SKM-1 (cell line): ENCODE measurements at regions not wholly inside any gene's neighbourhood (a gene's known extent, or its start where the extent isn't known, plus 50 kb on each side); places are given as distances from the start of the nearest gene placed in this dataset.
"Not testable (repeated sequence)": the region's sequence is repeated elsewhere in the genome, so short reads cannot be mapped to it uniquely, and the experiment has no call there.

ENCODE experiments used
- DNase-seq: peaks from one replicate; lab custom pipeline; 2025; ENCODE audit not compliant: unreplicated experiment; lab: John Stamatoyannopoulos, UW

DNA sequence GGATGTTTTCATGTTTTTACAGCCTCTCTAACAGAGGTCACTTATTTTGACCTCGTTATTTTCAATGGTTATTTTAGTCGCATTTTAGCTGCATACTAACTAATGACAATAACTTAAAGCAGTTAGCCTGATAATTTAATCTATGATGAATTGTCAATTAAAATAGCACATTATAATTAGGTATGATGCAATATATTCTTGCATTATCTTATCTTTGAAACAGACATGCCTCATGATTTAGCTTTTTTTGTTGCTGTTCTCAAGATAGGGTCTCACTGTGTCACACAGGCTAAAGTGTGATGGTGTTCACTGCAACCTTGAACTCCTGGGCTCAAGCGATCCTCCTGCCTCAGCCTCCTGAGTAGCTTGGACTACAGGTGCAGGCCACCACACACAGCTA is 126.4 kb downstream of the KBTBD2 start:
- DNase-seq, result no peak

DNA sequence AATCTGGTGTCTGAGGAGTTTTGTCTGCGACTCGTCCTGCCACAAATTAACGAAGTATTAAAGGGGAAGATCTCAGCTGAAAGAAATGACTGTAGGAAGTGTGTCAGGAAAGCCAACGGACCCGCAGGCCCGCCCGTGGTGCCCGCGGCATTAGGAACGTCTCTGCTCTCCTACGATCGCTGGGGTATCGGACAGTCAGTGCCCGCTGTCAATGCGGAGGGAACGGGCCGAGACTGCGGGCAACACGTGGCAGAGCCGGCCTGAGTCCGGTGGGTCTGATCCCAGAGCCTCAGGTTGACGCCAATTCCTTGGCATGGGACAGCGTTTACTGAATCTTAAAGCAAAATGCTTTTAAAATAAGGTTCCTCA is 128.7 kb downstream of the KBTBD2 start:
- no peak for DNase-seq

DNA sequence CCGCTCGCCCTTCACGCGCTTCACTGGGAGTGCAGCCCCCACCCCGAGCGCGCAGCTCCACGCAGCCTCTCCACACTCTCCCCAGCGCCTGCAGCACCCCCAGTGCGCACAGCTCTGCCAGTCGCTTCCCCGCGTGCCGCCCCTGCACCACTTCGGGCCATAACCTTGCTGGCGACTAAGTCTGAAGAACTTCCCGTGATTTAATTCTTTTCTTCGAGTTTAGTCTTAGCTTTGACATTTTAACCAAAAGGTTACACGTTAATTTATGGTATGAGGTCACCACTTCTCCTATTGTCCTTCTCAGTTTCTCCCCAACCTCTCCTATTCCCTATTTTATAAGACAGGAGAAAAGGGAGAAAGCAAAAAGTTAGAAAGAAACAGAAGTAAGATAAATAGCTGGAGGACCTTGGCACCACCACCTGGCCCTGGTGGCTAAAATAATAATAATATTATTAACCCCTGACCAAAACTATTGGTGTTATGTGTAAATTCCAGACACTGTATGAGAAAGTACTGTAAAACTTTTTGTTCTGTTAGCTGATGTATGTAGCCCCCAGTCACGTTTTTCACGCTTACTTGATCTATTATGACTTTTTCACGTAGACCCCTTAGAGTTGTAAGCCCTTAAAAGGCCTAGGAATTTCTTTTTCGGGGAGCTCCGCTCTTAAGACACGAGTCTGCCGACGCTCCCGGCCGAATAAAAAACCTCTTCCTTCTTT is 129.2 kb downstream of the KBTBD2 start:
- not testable (repeated sequence) for DNase-seq

DNA sequence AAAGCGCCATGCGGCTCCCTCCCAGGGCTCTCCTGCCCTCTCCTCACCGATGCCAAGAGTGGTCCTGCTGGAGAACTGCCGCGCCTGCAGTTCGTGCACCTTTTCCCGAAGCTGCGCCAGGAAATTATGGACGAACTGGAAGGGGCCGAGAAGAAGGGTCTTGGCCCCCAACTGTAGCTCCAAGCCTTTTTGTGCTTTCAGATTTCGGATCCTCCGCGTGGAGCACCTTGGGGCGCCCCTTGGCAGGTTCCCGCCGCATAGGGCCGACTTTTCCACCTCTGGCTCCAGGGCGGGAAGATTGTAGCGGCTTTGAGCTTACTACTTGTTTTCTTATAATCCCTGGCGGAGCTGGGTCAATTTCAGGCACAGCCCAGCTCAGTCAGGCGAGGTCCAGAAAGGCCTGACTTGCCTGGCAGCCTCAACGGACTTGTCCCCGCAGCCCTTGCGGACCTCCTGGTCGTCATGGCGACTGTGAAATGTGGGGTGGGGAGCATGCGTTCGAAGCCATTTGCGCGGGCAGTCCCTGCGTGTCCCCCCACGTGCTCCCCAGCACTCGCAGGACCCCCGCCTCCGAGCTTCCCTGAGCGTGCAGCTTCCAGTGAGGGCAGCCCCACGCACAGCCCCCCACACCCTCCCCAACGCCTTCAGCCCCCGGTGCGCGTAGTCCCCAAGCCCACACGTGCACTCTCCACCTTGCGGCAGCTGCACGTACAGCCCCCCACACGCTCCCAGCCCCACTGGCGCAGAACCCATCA is 129.9 kb downstream of the KBTBD2 start:
- DNase-seq, result no peak

DNA sequence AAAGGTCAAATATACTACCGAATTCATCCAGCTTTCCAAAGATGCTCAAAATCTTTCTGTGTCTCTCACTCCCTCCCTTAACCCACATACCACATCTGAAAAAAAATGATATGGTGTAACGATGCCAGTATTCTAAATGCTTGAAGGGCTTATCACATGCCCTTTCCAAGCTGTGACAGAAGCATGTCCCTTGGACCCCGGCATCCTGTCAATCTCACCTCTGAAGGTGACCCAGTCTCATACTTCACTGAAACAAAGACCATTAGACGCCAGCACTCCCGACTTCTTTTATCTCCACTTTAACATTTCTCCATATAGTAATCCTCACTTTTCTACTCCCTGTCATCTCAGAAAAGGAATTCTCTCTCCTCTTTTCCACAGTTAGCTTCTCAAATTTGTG is 130.8 kb downstream of the KBTBD2 start:
- DNase-seq, result not testable (repeated sequence)

DNA sequence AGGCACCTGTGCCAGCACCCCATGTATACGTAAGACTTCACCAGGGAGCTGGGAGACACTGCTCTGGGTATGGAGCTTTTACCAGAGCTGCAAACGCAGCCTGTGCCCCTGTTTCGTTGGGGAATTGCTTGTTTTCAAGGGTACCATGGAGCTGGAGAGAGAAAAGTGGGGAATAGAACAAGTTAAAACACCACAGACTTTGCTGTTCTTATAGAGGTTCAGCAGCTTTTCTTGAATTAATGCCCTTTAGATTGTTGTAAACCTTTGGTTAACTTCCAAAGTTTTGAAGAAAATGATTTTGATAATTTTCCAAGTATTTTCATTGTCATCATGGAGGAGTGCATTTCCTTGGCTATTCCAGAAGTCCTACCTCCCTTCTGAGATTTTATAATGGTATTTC is 131.7 kb downstream of the KBTBD2 start:
- not testable (repeated sequence) for DNase-seq

DNA sequence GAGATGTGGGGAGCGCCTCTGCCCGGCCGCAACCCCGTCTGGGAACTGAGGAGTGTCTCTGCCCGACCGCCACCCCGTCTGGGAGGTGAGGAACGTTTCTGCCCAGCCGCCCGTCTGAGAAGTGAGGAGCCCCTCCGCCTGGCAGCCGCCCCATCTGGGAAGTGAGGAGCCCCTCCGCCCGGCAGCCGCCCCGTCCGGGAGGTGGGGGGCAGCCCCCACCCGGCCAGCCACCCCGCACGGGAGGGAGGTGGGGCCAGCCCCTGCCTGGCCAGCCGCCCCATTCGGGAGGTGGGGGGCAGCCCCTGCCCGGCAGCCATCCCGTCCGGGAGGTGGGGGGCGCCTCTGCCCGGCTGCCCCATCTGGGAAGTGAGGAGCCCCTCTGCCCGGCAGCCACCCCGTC is 137.7 kb downstream of the KBTBD2 start:
- not testable (repeated sequence) for DNase-seq

DNA sequence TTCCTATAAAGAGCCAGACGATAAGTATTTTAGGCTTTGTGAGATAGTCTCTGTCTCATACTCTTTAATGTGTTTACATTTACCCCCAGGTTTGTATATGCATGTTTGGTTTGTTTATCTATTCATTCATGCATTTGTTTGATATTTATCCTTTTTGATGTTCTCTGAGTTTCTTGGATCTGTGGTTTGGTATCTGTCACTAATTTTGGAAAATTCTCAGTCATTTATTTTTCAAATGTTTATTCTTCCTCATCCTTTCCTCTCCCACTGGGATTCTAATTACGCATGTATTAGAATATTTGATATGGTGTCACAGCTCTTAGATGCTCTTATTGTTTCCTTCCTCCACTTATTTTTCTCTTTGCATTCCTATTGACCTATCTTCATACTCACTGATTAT is 143.2 kb downstream of the KBTBD2 start:
- DNase-seq, result not testable (repeated sequence)

DNA sequence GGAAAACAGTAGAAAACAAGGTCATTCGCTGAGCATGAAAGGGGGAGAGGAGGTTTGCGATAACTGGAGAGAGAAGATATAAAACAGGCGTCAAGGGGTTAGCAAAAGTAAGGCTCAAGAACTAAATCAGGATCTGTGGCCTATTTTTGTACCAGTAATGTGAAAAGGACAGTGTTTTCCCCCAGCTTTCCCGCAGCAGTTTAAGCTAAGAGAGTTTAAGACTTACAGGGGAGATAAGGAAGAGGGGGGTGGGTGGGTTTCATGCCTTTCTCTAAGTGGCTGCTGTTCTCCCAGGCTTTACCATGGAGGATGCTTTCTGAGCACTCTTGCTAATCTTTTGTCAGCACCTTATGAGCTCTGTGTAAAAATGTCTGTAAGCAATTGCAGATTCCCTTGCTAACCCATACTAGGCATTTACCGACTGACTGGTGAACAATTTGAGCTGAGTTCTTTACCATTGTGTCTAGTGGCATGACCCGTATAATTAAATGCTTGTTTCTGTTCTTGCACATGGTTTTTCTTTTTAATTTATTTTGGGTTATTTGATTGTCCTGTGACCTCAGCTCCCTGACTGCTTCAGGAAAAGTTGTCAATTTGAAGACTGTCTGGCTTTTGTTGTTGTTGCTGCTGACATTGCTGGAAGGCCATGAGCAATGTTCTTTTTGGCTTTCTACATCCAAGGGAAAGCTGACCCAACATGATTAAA is 144.0 kb downstream of the KBTBD2 start:
- not testable (repeated sequence) for DNase-seq

DNA sequence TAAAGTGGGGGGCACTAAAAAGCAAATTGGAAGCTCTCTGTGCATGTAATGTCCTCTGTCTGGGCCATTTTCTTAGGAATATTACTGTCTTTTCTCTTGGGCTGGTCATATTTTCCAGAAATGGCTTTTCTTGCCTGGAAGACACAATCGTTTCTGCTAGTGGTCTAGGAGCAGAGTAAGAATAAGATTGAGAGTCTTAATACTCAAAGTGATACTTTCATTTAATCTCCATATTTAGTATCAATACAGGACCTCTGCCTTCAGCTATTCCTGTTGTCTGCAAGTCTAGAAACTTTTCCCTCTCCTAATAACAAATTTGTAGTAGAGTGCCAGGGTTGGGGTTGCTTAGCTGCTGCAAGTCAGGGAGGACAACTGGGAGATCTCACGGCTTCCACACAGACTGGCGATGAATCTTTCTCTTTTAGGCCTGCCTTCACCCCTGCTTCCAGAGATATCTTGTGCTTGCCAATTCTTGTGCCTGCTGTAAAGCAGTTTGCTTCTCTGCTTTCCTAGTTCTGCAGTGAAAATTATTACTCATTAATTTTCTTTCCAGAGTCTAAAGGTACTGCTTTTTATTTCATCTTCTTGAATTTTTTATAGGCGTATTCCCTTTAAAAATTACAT is 149.6 kb downstream of the KBTBD2 start:
- DNase-seq, result not testable (repeated sequence)

DNA sequence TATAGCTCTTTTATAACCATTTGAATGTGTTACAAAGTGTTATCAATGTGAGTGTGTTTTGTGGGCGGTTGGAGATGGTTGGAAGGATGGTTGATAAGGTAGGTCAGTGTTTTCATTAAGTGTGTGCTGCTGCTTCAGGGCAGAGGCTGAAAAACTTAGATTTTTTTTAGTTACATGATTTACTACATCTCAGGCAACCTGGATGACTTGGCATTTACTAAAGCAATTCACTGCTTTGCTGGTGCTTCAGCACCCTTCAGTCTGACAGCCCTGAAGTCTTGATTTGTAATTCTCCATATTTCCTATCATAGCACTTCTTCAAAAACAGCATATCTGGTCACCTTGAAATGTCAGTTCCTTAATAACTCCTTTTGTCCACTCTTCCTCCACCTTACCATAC is 151.8 kb downstream of the KBTBD2 start:
- DNase-seq, result not testable (repeated sequence)

DNA sequence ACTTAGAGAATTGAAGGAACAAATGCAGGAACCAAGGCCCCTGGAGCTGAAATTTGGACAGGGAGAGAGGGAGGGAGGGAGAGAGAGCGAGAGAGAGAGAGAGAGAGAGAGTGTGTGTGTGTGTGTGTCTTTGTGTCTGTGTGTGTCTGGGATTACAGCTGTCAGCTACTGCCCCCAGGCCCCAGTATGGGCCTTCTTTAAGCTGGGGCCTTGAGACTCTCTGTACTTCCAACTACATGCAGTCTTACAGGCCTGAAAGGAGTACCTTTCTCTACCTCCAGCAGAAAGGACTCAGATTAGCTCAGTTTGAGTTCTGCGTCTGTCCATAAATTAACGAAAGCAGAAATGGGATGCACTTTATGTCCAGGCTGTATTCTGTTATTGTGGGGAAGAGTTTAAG is 153.2 kb downstream of the KBTBD2 start:
- not testable (repeated sequence) for DNase-seq

DNA sequence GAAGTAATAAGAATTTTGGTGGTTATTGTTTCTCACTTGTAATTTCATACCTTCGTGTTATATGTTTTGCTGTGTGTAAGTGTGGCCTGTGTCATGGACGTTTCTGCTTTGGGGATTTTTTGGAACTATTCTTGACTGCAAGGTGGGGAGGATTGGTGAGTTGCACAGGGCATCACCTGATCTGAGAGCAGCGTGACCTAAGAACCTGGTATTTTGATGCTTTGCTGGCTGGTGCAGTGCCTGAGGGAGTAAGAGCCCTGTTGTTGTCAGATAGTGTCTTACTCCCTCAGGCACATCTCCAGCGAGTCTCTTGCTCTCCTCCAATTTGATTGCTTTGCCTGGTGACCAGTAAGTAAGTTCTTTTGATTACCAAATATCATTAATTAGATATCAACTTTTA is 158.8 kb downstream of the KBTBD2 start:
- DNase-seq, result not testable (repeated sequence)

DNA sequence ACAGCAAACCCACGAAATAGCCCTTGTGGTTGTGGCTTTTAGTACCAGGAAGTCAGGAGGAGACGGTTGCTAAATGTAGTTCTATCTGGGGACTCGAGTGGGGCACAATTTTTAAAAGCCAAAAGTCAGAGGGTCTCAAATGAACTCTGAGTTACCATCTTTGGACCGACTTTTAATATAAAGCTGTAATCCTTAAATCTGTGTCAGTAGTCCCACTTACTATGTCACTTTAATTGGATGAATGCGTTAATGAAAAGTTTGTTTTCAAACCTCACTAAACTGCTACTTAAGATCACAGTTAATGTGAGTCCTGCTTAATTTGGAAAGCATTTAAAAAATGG is 162.3 kb downstream of the KBTBD2 start:
- not testable (repeated sequence) for DNase-seq

DNA sequence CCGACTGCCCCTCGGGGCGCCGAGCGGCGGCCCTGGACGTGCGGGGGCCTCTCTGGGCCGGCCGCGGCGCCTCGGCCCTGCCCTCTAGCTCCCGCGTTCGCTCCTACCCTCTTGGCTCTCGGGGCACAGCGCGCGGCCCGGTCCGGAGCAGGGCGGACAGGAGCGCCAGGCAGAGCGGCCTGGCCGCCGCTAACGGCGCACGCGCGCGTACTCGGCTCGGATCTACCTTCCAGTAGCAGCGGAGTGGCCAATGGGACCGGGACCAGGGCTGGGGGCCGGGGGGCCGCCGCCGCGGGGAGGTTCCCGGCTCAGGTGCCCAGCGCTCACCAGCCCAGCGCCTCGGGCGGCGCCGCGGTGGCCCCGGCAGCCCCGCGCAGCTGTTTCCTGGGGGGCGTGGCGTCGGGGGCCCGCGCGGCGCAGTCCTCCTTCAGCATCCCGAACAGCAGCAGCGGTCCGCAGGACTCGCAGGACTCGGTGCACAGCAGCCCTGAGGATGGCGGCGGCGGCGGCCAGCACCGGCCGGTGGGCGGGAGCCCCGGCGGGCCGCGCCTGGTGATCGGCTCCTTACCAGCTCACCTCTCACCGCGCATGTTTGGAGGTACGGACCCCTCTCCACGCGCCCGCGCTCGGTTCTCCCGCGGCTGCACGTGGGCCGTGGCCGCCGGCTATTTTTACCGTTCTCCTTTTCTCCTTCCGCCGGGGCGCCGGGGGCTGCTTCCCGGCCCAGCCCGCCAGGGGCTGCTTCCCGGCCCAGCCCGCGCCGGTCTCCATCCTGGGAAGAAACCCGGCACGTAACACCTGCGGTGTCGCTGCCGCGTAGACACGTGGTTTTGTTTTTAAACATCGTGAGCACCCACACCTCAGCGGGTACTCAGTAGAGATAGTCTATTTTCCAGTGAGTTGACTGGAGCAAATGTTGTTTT is 162.9 kb downstream of the KBTBD2 start:
- DNase-seq, result not testable (repeated sequence)

DNA sequence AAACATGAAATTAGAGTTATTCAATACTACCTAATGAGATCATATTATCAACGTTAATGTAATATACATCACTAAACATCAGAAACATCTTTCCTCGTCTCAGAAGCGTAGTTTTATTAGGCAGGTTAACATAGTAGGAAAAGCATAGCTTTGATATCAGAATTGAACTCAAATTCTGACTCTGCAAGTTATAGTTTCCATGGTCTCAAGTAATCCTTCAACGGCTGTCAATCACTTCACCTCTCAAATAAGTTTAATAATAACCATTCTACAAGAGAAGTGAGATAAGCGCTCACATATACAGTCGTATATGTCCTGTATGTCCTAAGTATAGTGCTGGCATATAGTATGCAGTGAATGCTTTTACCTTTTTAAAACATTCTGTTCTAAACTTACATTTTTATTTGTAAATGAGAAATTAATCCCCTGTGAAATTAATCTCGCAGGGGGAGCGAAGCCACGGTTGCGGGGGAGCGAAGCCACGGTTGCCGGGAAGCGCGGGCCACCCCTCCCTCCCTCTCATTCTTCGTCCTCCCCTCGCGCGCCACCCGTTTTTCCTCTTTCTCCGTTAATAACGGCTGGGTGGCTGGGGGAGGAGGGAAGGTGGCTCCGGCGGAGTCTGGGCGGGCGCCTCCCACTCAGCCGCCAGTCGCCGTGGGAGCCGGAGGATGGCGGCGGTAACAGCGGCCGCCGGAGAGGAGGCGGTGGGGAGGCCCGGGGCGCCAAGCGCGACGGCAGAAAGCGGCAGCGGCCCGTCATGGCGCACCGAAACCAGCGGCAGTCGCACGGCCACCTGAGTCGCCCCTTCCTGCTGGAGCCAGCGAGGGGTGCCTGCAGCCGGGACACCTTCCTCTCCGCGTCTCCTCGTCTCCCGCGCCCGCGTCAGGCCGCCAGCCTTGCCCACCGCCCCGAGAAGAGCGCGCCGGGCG is 163.8 kb downstream of the KBTBD2 start:
- peak; percentile 26 for DNase-seq

DNA sequence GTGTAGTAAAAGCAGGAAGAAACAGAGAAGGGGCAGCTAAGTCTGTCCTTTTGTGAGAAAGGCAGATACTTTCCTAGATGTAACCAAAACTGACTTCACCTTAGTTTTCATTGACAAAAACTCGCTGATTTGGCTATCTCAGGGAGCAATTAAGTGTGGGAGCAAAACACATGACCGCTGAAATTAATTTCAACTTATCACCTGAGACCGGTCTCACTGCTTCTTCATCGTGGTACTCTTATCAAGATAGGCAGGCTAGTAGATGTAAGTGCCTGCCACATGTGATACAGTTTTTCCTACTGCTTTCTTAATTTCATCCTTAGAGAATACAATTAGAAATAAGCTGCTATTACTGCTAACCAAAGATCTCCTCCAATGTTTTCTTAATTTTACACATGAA is 168.7 kb downstream of the KBTBD2 start:
- DNase-seq, result not testable (repeated sequence)

DNA sequence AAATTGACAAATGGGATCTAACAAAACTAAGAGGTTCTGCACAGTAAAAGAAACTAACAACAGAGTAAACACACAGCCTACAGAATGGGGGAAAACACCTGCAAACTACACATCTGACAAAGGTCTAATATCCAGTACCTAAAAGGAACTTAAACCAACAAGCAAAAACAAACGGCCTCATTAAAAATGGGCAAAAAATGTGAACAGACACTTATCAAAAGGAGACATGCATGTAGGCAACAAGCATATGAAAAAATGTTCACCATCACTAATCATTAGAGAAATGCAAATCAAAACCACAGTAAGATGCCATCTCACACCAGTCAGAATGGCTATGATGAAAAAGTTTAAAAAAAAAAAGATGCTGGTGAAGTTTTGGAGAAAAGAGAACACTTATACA is 197.4 kb downstream of the KBTBD2 start:
- no peak for DNase-seq
